Frontal cortex (tissue), 3 donors: ENCODE measurements at regions not wholly inside any gene's neighbourhood (a gene's known extent, or its start where the extent isn't known, plus 50 kb on each side); places are given as distances from the start of the nearest gene placed in this dataset.
A peak's percentile ranks its signal among the peaks of the same experiment; 100 is the strongest.

Source experiments
- DNase-seq, 2 donors: peaks; one replicate each; pipeline ENCODE4 v3.0.0; 2012; ENCODE audit warnings: low spot score in 2 of 2
- FAIRE-seq: peaks from 2 replicates; lab custom pipeline; 2012; peaks lifted over from hg19 to GRCh38; lab: Jason Lieb, UNC
- donor health status: control.
- donor health status: control.
- donor health status: control.

DNA sequence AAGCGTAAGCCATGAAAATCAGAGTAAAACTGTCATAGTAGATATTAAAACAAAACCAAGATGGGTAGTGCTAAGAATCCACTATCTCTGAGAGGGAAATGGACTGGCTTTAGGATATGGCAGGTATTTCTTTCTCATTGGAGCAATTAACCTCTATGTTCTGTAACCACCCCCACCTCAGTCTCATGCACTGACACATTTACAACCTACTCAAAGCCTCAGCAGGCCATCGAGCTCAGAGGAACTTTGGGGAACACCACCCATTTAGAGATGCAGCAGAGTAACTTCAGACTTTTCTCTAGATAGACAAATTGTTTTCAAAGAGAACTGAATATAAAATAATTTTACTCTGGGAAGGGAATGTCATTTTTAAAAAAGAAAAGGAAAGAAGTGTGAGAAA lies 615.8 kb upstream of the ZFHX3 start:
- FAIRE-seq: no peak
- no peak for DNase-seq

DNA sequence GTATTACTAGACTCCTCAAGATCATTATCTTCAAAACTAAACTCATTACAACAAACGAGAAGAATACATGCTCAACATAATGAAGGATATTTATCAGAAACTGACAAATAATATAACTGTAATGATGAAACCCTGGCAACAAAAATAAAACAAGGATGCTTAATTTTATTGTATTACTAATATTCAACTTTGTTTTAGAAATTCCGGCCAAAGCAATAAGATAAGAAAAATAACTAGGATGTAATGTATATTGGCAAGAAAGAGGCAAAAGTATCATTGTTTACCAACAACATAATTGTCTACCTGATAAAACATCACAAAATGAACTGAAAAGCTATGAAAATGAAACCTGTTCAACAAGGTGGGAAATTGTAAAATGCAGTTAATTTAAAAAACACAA lies 588.3 kb upstream of the ZFHX3 start:
- no peak for DNase-seq

DNA sequence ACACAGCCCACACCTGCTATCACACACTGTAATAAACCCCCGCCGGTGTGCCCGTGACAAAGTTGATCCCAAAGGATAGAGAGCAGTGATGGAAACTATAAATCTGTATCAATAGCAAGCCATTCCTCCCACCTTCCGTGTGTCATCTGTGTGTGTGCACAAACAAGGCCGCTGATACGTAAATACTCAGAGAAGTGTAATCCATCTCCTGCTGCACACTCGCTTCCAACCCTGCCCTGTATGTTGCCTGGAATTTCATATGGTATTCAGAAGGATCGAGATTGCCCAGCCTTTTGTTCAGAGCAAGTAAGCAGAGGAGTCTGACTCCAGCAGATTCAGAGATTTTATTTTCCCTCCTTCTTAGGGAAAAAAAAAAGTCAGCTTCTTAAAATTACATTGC lies 581.1 kb upstream of the ZFHX3 start:
- FAIRE-seq: no peak
- no peak for DNase-seq

More for the DNA sequence above, 588.3 kb upstream of the ZFHX3 start:
- FAIRE-seq: no peak

DNA sequence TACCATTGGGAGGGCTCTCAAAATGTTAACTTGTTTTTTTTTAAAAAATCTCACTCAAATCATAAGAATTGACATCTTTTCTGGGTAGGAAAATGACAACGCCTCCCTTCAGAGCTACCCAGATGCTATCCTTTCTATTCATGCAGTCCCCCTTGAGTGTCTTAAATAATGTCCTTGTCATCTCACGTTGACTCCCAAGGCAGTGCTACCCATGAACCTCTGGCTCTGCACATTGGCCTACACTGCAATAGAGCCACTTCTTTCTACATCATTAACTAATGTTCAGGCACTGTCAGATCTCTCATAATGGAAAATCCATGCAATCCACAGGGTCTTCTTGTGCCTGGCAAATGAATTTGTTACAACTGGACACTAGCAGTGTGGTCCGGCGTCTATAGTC lies 569.8 kb upstream of the ZFHX3 start:
- no peak for DNase-seq
- no peak for FAIRE-seq

DNA sequence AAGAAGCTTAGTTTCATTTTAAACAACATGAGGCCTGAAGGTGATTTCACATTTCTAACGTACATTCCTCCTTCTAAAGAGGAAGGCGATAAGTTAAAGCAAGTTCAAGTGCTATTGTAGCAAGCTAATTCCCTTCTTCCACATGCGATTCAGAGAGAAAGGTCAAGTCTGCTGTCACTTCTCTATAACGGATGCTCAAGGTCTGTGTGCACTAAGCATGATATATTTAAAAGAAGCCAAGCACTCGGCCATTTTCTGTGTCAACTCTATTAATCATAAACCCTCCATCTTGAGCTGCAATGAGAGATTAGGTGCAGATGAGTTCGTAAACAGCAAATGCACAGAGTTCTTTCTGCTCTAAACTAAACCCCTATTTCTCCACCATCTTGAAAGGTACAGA lies 568.8 kb upstream of the ZFHX3 start:
- FAIRE-seq: no peak

DNA sequence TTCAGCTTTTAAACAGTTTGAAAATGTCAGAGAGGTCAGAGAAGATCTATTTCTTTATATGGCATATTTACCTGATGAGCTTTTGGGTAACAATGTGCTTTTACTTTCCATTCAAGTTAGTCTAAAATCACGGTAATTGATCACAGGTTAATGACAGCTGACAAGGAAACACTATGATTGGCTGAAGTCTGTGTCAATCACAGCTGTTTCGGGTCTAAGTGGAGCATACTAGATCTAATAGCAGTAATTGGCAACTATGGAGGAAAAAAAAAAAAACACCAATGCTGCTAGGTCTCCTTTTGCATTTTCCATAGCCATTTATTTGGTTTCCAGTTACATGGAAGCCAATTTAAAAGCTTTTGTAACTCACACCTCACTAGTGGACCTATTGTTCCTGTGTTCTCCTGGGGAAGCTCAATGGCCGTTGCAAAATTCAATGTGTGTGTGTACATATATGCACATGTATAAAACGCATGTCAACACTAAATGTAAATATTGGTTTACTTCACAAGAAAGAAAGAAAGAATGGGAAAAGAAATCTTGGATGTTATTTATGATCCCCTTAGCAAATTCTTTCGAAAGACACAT lies 568.3 kb upstream of the ZFHX3 start:
- no peak for FAIRE-seq

More for the DNA sequence above, 568.8 kb upstream of the ZFHX3 start:
- DNase-seq: no peak

DNA sequence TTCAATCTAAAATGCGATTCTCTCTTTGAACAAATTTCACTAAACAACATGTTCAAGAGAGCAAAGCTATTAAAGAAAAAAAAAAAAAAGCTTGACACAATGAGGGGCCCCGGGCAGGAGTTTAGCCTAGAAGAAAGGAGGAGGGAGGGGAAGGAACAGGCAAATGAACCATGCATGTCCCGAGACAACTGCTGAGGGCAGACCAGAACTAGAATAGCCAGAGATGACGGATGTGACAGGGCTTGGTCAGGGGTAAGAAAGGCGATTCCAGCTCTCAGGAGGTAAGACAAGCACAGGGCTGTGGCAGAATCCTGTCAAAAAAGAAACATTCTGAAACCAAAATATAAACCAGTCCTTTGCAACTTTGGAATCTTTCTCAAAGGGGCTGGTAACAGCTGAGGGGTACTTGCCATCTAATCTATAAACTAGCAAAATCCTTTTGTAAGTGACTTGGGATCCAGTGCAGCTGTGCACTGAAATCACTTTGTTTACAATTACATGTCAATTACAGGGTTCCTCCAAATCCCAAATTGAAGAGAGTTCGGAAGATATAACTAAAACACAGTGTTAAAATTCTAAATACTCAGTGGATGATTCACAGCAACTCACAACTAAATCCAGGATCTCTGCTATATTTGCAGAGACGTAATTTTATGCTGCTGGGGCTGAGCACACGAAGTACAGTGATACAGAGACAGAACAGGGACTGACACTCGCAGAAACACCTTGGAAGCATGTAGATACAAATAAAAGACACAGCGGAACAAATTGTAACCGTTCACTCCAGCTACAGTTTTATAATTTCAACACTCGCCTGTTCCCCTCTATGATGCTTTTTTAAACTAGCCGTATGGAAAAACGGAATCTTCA lies 567.4 kb upstream of the ZFHX3 start:
- no peak for FAIRE-seq
- no peak for DNase-seq

More for the DNA sequence above, 568.3 kb upstream of the ZFHX3 start:
- DNase-seq: no peak

DNA sequence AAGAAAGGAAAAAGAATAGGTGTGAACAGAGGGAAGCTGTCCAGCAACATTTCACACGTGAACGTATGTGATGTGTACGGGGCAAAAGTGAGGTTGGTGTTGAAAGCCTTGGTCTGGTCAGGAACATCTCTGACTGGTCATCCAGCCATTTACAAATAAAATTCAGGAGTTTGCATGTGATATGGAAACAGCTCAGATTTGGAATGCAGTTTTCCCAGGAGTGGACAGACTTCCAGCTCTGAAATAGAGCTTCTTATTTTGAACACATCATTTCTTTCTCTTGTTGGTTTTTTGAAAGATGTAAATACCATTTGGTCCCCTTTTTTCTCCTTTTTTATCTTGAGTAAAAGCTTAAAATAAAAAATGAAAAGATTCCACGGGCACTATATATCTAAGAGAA lies 566.2 kb upstream of the ZFHX3 start:
- FAIRE-seq (no peak), DNase-seq (no peak)

DNA sequence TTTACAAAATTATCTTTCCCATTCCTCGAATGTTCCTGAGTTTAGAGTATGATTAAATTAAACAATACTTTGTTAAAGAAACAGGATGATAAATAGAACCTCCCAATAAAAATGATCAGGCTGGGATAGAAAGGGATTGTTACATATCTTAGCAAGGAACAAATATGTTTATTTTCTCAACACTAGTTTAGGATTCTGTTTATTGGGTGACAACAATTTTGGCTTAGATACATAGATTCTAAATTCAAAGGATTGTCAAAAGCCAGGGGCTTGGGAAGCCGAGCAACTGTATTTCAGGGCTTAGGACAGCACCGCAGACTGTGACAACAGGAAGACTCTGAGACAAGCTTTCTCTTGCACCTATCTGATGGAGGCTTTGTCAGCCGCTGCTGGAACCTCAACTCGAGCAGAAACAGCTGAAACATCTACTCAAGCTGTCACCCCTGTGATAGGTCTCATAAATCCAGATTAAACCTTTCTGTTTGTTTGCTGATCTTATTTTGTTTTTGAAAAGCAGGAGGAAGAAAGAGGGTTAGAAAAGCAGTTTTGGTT lies 562.8 kb upstream of the ZFHX3 start:
- FAIRE-seq (no peak), DNase-seq (no peak)

DNA sequence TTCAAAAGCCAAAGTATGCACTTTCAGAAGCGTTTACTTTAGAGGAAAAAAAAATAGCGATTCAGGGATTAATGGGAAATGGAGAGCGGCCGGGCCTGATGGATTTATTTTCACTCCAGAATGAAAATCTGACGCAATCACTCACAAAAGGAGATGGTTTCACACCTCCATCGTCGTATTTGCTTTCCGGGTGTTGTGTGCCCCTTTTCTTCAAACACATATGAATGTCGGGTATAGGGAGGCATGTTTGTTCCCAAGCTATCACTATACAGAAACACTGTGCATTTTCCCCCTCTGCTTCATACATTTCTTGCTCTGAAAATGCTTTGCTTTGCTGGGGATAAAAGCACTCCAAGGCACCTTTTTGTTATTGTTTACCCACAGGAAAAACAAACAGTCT lies 562.2 kb upstream of the ZFHX3 start:
- DNase-seq (no peak), FAIRE-seq (no peak)

DNA sequence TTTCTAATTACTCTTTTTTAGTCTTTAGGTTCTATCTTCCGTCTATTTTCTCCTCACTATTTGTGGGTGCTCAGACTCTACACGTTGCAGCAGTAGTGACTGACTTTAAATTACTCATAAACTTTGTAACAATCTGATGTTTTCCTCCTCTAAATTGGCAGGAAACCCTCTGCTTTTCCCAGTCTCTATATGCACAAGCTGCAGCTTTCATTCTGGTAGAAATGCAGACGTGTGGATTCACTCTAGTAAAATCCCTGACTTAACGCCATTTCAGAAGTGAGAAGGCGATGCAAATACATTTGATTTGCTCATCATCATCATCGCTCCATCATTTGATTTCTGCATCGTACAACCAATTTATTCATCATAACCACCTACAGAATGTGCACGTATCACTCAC lies 561.0 kb upstream of the ZFHX3 start:
- no peak for FAIRE-seq
- DNase-seq: no peak

DNA sequence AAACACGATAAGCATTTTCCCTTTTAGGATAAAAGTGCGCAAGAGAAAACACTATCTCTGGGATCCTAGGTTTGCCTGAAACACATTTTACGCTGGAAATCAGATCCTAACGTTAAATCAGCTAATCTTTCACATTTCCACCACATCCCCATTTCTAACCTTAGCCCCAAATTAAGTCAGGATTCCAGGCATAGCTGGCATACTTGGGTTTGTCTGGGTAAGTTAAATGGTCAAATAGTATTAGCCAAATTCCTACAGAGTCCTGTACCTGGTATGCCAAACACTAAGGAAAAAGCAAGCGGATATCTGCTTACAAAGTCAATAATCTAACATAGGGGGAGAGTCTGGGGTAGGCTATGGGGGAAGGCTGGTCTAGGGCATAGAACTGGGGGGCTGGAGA lies 557.4 kb upstream of the ZFHX3 start:
- DNase-seq (no peak), FAIRE-seq (no peak)

DNA sequence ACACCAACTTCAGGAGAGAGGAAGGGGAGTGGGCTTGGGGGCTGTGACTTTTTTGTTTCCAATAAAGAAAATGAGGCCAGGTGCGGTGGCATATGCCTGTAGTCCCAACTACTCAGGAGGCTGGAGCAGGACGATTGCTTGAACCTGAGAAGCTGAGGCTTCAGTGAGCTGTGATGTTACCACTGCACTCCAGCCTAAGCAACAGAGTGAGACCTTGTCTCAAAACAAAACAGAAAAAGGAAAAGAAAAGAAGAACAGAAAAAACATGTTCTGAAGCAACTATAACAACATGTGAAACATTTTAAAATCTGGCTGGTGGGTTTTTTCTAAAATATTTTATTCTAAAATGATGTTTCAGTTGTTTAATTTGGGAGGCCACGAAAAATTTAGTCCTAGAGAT lies 554.0 kb upstream of the ZFHX3 start:
- no peak for FAIRE-seq
- no peak for DNase-seq

DNA sequence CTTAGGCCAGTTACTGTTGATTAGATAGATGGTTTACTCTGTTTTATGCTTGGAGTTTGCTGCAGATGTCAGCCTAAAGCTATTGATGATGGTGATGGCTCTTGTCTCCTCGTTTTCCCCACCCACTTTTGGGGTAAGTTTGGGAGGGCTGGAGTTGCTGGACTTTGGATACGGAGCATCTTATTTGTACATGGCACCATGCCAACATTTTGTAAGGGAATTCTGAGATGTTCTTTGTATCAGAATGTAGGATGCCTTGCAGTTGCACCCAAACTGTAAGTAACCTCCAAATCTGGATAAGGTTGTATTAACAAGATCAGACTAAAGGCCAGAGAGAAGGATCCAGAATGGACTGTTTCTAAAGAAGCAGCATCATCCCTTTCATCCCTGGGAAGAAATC lies 551.9 kb upstream of the ZFHX3 start:
- FAIRE-seq (no peak), DNase-seq (no peak)

DNA sequence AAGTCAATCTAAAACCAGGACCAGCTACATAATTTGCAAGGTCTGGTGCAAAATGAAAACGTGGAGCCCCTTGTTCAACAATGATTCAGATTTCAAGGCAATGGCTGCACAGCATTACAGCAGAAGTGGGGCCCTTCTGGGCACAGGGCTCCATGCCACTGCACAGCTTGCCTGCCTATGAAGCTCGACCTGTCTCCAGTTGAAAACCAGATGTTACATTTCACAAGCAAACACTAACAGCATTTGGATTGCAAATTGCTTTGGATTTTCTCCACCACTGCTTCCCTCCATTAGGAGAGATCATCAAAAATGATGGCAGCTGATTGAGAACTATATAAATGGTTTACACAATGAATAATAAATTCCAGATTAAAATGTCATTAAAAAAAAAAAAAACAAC lies 551.4 kb upstream of the ZFHX3 start:
- no peak for FAIRE-seq

DNA sequence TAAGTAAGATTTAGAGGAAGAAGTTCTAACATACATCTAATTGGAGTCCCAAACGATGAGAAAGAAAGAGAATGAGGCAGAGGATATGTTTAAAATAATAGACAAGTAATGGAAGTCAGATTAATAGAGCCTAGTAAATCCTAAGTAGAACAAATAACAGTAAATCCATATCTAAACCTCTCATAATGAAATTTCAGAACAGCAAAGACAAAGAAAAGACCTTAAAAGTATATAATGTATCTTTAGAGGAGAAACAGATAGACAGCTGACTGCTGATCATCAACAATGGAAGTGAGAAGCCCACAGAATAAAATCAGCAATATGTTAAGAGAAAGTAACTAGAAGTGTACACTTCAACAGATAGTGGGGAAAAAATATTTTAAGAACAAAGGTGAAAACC lies 536.2 kb upstream of the ZFHX3 start:
- no peak for FAIRE-seq

More for the DNA sequence above, 551.4 kb upstream of the ZFHX3 start:
- no peak for DNase-seq

DNA sequence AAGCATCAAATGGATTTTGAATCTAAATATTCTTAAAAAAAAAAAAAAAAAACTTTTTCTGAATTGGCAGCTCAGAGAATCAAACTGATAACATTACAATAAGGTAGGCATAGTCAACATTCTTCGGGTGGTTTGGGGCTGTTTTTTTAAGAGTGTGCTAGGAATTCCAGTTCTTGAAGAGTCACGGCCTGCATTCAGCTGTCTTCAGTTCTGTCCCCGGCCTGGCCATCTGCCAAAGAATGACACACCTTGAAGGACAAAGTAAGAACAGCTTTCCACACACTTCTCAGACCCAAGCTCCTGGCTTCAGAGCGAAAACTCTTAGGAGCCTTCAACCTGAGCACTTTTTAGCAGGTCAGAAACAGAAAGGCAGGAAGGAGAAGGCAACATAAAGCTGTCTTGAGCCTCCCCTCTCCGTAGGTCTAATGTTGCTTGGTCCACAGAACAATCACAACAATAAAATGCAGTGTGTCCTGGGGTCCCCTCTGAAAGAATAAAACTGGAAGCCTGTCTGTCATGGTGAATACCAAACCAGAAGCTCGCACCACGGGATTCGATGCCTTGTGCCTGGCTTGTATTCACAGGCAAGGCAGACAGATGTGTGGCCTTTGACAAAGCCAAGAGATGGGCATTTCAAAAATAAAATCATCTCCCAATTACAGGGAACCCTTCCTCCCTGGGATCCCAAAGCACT lies 524.4 kb upstream of the ZFHX3 start:
- no peak for FAIRE-seq
- peak in 1 of 2 donors; percentile 9 for DNase-seq

More for the DNA sequence above, 536.2 kb upstream of the ZFHX3 start:
- DNase-seq: no peak

DNA sequence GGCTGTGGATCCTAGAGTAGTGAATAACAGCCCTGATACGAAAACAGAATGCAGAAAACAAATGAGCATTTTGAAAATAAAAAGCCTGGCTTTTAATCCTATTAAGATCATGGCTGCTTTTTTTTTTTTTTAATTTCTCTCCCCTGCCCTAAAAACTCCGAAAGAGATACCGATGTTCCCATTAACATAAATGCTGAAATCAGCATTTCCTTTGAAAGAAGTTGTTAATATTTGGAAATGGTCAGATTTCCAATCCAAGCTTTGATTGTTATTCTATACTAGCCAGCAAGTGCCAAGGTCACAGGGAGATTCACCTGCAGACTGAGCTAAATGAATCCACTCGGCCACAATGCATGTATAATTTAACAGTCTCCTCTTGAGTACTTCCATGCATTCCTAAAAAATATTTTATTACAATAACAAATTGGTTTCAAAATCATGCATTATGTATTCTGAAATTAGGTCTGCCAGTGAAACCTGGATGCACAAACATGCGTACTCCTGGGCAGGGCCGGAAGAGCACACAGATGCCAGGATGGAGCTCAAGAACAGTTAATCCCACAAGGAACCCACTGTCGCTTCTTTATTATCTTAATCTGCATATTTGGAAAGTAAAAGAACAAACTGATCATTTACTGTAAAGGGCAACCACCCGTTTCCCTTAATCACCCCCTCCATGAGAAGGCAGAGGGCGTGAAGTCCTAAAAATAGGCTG lies 521.5 kb upstream of the ZFHX3 start:
- FAIRE-seq (no peak), DNase-seq (no peak)

DNA sequence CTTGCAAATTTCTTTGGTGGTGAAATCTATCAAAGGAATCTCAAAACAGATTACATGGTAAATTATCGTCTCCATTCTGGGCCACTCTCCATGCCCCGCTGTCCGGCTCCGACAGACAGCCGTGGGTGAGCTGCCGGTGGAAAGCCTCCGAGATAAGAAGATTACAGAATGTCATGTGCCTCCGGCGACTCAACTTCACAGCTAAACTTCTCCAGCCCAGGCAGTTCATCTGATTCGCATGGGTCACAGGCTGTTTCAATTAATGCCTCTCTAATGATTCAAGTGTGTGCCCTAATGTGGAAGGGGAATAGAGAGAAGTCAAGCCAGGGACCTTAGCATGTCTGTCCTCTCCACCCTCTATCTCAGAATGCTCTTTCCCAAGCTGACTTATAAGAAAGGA lies 520.8 kb upstream of the ZFHX3 start:
- FAIRE-seq: no peak

DNA sequence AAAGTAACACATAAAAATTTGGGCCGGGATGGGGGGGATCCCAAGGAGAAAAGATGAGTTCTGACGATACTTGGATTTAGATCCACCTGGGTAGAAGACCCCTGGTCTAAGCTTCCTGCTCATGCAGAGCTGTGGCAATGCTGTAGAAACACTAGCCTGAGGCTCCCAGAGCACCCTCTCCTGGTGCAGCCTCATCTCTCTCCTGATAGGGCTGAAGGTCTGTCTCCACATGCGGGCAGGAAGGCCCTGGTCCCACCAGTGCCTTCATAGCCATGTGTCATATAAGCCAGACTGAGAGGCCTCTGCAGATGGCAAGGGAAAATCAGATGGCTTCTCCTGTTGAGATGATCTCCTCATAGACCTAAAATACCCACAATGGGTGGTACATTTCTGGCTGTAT lies 518.0 kb upstream of the ZFHX3 start:
- FAIRE-seq (no peak), DNase-seq (no peak)

More for the DNA sequence above, 520.8 kb upstream of the ZFHX3 start:
- DNase-seq: no peak
